Type B pancreatic cell (in vitro differentiated cells): ENCODE measurements at regions not wholly inside any gene's neighbourhood (a gene's known extent, or its start where the extent isn't known, plus 50 kb on each side); places are given as distances from the start of the nearest gene placed in this dataset.
"Not testable (repeated sequence)": the region's sequence is repeated elsewhere in the genome, so short reads cannot be mapped to it uniquely, and the experiment has no call there.

Experiments used
- DNase-seq: peaks from one replicate; pipeline ENCODE4 v3.0.0; 2021; ENCODE audit warnings: mixed read lengths; ENCODE audit not compliant: unreplicated experiment; ENCODE audit errors: extremely low spot score
- H3K27ac Mint-ChIP-seq: 2 replicates; pipeline ENCODE4 v1.8.0; 2021; ENCODE audit warnings: mild to moderate bottlenecking, mixed read lengths
- H3K27me3 Mint-ChIP-seq: 2 replicates; pipeline ENCODE4 v1.8.0; 2021; ENCODE audit warnings: mixed read lengths
- H3K36me3 Mint-ChIP-seq: 2 replicates; pipeline ENCODE4 v1.8.0; 2021; ENCODE audit warnings: mixed read lengths
- H3K4me1 Mint-ChIP-seq: one replicate; pipeline ENCODE4 v1.8.0; 2021; ENCODE audit warnings: mixed read lengths; ENCODE audit not compliant: unreplicated experiment
- H3K4me3 Mint-ChIP-seq: 2 replicates; pipeline ENCODE4 v1.8.0; 2021; ENCODE audit warnings: mild to moderate bottlenecking, mixed read lengths
- H3K9me3 Mint-ChIP-seq: 2 replicates; pipeline ENCODE4 v1.8.0; 2021; ENCODE audit warnings: mixed read lengths
- TF ChIP-seq, protein P1 (sequence below): fragments of 200-600 bp; sonication (generic); conservative IDR thresholded peaks from 2 replicates; pipeline ENCODE4 v1.5.0; 2021; ENCODE audit warnings: antibody characterized with exemption, mild to moderate bottlenecking

DNA sequence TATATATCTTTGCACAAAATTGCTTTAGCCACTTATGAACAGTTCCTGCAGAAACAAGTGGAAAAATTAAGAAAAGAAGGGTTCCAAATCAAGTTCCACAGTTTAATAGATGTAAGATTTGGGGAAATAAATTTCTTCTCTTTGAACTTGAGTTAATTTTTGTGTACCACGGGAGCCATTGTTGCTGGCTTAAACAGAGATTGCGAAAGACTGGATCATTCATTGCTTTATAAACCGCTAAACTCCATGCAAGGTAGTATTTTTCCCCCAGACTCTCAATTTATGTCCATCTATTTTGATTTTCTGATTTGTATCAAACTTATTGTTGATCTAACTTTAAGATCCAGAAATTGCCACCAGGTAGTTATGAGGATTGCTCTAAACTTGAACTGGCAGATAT, 246.1 kb upstream of the ADGRL4 start:
- TF ChIP-seq, protein P1, sequence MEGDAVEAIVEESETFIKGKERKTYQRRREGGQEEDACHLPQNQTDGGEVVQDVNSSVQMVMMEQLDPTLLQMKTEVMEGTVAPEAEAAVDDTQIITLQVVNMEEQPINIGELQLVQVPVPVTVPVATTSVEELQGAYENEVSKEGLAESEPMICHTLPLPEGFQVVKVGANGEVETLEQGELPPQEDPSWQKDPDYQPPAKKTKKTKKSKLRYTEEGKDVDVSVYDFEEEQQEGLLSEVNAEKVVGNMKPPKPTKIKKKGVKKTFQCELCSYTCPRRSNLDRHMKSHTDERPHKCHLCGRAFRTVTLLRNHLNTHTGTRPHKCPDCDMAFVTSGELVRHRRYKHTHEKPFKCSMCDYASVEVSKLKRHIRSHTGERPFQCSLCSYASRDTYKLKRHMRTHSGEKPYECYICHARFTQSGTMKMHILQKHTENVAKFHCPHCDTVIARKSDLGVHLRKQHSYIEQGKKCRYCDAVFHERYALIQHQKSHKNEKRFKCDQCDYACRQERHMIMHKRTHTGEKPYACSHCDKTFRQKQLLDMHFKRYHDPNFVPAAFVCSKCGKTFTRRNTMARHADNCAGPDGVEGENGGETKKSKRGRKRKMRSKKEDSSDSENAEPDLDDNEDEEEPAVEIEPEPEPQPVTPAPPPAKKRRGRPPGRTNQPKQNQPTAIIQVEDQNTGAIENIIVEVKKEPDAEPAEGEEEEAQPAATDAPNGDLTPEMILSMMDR = no peak
- no peak overlapping the region for H3K27ac Mint-ChIP-seq
- H3K4me1 Mint-ChIP-seq = peaks cover 4% of the 10 kb centered on the region
- no peak overlapping the region for H3K4me3 Mint-ChIP-seq
- H3K27me3 Mint-ChIP-seq = no peaks in the 10 kb centered on the region
- H3K9me3 Mint-ChIP-seq = no peaks in the 10 kb centered on the region
- DNase-seq = no peak
- H3K36me3 Mint-ChIP-seq = no peaks in the 10 kb centered on the region

GRCh38 chr1:79239840-79240239, 233.3 kb upstream of the ADGRL4 start:
- no peak overlapping the region for H3K4me3 Mint-ChIP-seq
- peaks cover 8% of the 10 kb centered on the region for H3K9me3 Mint-ChIP-seq
- H3K27me3 Mint-ChIP-seq = no peaks in the 10 kb centered on the region
- H3K4me1 Mint-ChIP-seq = peaks cover 11% of the 10 kb centered on the region
- no peaks in the 10 kb centered on the region for H3K36me3 Mint-ChIP-seq
- H3K27ac Mint-ChIP-seq = no peak overlapping the region
- TF ChIP-seq, protein P1 = no peak
- DNase-seq = no peak

DNA sequence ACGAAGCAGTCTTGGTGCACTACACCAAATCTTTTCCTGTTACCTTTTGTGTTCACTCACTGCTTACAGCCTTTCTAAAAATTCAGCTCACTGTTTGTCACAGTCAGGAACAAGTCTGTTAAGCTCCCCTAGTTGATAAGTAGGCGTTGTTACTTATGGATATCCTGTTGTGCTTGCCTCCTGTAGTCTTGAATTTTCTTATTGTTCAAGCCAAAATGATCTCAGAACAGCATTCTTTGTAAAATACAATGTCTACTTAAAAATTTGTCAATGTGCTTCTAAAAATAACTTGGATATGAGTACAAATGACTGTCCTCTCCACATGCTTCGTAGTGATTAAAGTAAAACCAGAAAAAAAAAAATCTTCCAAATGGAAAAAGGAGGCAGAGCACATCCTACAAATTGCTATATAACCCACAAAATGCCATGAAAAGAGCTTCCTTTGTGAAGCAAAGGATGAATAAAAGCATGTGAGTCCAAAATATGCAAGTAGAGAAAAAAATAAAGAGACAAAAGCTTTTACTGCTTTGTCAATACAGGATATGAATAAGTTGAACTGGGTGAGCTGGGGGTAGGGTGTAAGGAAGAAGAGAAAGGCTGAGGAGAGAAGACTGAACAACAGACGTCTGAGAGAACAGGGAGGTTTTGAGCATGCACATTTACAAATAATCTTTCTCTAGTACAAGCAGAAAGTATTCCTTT, 228.9 kb upstream of the ADGRL4 start:
- TF ChIP-seq, protein P1 = no peak
- no peak overlapping the region for H3K27ac Mint-ChIP-seq
- H3K36me3 Mint-ChIP-seq = no peaks in the 10 kb centered on the region
- H3K9me3 Mint-ChIP-seq = peaks cover 6% of the 10 kb centered on the region
- no peak overlapping the region for H3K4me3 Mint-ChIP-seq
- peaks cover 31% of the 10 kb centered on the region for H3K4me1 Mint-ChIP-seq
- DNase-seq = no peak
- H3K27me3 Mint-ChIP-seq = no peaks in the 10 kb centered on the region

- Mint-ChIP-seq H3K4me1 (peaks cover 31% of the 10 kb centered on the region), H3K9me3 (no peaks in the 10 kb centered on the region), H3K27ac (no peak overlapping the region), H3K4me3 (no peak overlapping the region), H3K36me3 (peaks cover 3% of the 10 kb centered on the region), H3K27me3 (no peaks in the 10 kb centered on the region)
- DNase-seq = no peak
- TF ChIP-seq, protein P1 = no peak
Observed at GRCh38 chr1:79232818-79233217, 226.3 kb upstream of the ADGRL4 start.

GRCh38 chr1:79230751-79231150, 224.2 kb upstream of the ADGRL4 start:
- H3K4me3 Mint-ChIP-seq, DNase-seq, H3K9me3 Mint-ChIP-seq, H3K27me3 Mint-ChIP-seq, H3K36me3 Mint-ChIP-seq: not testable (repeated sequence)
- Mint-ChIP-seq H3K4me1 (peaks cover 36% of the 10 kb centered on the region), H3K27ac (peak overlapping the region; percentile 63)

- H3K36me3 Mint-ChIP-seq = peaks cover 3% of the 10 kb centered on the region
- no peaks in the 10 kb centered on the region for H3K9me3 Mint-ChIP-seq
- TF ChIP-seq, protein P1 = no peak
- no peak overlapping the region for H3K4me3 Mint-ChIP-seq
- peaks cover 6% of the 10 kb centered on the region for H3K4me1 Mint-ChIP-seq
- H3K27me3 Mint-ChIP-seq = no peaks in the 10 kb centered on the region
- no peak for DNase-seq
- no peak overlapping the region for H3K27ac Mint-ChIP-seq
Observed at GRCh38 chr1:79226963-79227362, 220.4 kb upstream of the ADGRL4 start.
